ENCODE measurements at regions not wholly inside any gene's neighbourhood (a gene's known extent, or its start where the extent isn't known, plus 50 kb on each side); places are given as distances from the start of the nearest gene placed in this dataset.

- TF ChIP-seq POLR2A (IDR thresholded peaks at IDR 0.05): no peak
- TF ChIP-seq CTCF (IDR thresholded peaks at IDR 0.05): no peak
Observed at GRCh38 chr21:23960769-23961168, 1646.5 kb downstream of the MRPL39 start.

Data from lower leg skin (tissue), 3 donors.